ENCODE measurements at regions not wholly inside any gene's neighbourhood (a gene's known extent, or its start where the extent isn't known, plus 50 kb on each side); places are given as distances from the start of the nearest gene placed in this dataset.
"Not testable (repeated sequence)": the region's sequence is repeated elsewhere in the genome, so short reads cannot be mapped to it uniquely, and the experiment has no call there.

- DNase-seq = no peak
Observed at GRCh38 chr5:68682400-68683160, 411.2 kb upstream of the SLC30A5 start.

- DNase-seq = no peak
Observed at GRCh38 chr5:68683632-68684036, 410.2 kb upstream of the SLC30A5 start.

- no peak for DNase-seq
Observed at GRCh38 chr5:68685863-68686262, 408.0 kb upstream of the SLC30A5 start.

- no peak for DNase-seq
Observed at GRCh38 chr5:68688547-68688946, 405.3 kb upstream of the SLC30A5 start.

GRCh38 chr5:68689010-68689409 is 404.8 kb upstream of the SLC30A5 start:
- no peak for DNase-seq

- not testable (repeated sequence) for DNase-seq
Observed at GRCh38 chr5:68691874-68692273, 401.9 kb upstream of the SLC30A5 start.

GRCh38 chr5:68698025-68698940 is 395.5 kb upstream of the SLC30A5 start:
- no peak for DNase-seq

- no peak for DNase-seq
Observed at GRCh38 chr5:68699966-68700365, 393.8 kb upstream of the SLC30A5 start.

GRCh38 chr5:68707575-68707974 is 386.2 kb upstream of the SLC30A5 start:
- DNase-seq = no peak

GRCh38 chr5:68708156-68708841 is 385.5 kb upstream of the SLC30A5 start:
- DNase-seq = no peak

- DNase-seq = no peak
Observed at GRCh38 chr5:68708842-68709170, 385.0 kb upstream of the SLC30A5 start.

- no peak for DNase-seq
Observed at GRCh38 chr5:68709239-68709638, 384.6 kb upstream of the SLC30A5 start.

GRCh38 chr5:68710514-68710913 is 383.3 kb upstream of the SLC30A5 start:
- no peak for DNase-seq

GRCh38 chr5:68711293-68712200 is 382.3 kb upstream of the SLC30A5 start:
- no peak for DNase-seq

- no peak for DNase-seq
Observed at GRCh38 chr5:68714810-68715209, 379.0 kb upstream of the SLC30A5 start.

- DNase-seq = no peak
Observed at GRCh38 chr5:68720884-68721610, 372.8 kb upstream of the SLC30A5 start.

- DNase-seq = no peak
Observed at GRCh38 chr5:68722357-68722756, 371.5 kb upstream of the SLC30A5 start.

GRCh38 chr5:68725905-68726683 is 367.7 kb upstream of the SLC30A5 start:
- DNase-seq = no peak

- DNase-seq = no peak
Observed at GRCh38 chr5:68727931-68728330, 365.9 kb upstream of the SLC30A5 start.

GRCh38 chr5:68729678-68730077 is 364.1 kb upstream of the SLC30A5 start:
- DNase-seq = no peak
